GM19238 (cell line): ENCODE measurements at regions not wholly inside any gene's neighbourhood (a gene's known extent, or its start where the extent isn't known, plus 50 kb on each side); places are given as distances from the start of the nearest gene placed in this dataset.

Experiments used
- DNase-seq: peaks from one replicate; pipeline ENCODE4 v3.0.0; 2011; ENCODE audit warnings: low spot score; ENCODE audit not compliant: insufficient read length

- DNase-seq, result no peak
These were observed 81.3 kb upstream of the BHLHE23 start for GRCh38 chr20:63087872-63088680.

GRCh38 chr20:63087236-63087871 lies 80.6 kb upstream of the BHLHE23 start:
- DNase-seq, result no peak

- DNase-seq, result no peak
These were observed 79.9 kb upstream of the BHLHE23 start for GRCh38 chr20:63086421-63087235.

- no peak for DNase-seq
These were observed 78.5 kb upstream of the BHLHE23 start for GRCh38 chr20:63085151-63085861.

GRCh38 chr20:63084563-63084927 lies 77.8 kb upstream of the BHLHE23 start:
- no peak for DNase-seq

GRCh38 chr20:63083831-63084562 lies 77.2 kb upstream of the BHLHE23 start:
- no peak for DNase-seq

GRCh38 chr20:63082939-63083735 lies 76.4 kb upstream of the BHLHE23 start:
- no peak for DNase-seq

GRCh38 chr20:63082308-63082938 lies 75.7 kb upstream of the BHLHE23 start:
- DNase-seq, result peak; percentile 53

GRCh38 chr20:63081831-63082230 lies 75.1 kb upstream of the BHLHE23 start:
- DNase-seq, result no peak

GRCh38 chr20:63081351-63081750 lies 74.6 kb upstream of the BHLHE23 start:
- DNase-seq, result no peak

- no peak for DNase-seq
These were observed 74.0 kb upstream of the BHLHE23 start for GRCh38 chr20:63080811-63081210.

- DNase-seq, result no peak
These were observed 73.6 kb upstream of the BHLHE23 start for GRCh38 chr20:63080411-63080810.

- no peak for DNase-seq
These were observed 73.2 kb upstream of the BHLHE23 start for GRCh38 chr20:63079971-63080370.

GRCh38 chr20:63077705-63078104 lies 70.9 kb upstream of the BHLHE23 start:
- DNase-seq, result no peak

- no peak for DNase-seq
These were observed 69.7 kb upstream of the BHLHE23 start for GRCh38 chr20:63076421-63076820.

GRCh38 chr20:63074631-63075030 lies 67.9 kb upstream of the BHLHE23 start:
- DNase-seq, result no peak

GRCh38 chr20:63074182-63074581 lies 67.4 kb upstream of the BHLHE23 start:
- no peak for DNase-seq

- DNase-seq, result no peak
These were observed 66.9 kb upstream of the BHLHE23 start for GRCh38 chr20:63073738-63074065.

GRCh38 chr20:63072991-63073737 lies 66.4 kb upstream of the BHLHE23 start:
- DNase-seq, result no peak
